Activated CD8-positive, alpha-beta T cell treated with anti-CD3 and anti-CD28 coated beads for 36 hours (primary cell): ENCODE measurements at regions not wholly inside any gene's neighbourhood (a gene's known extent, or its start where the extent isn't known, plus 50 kb on each side); places are given as distances from the start of the nearest gene placed in this dataset.

Experiments
- ATAC-seq: fragments of 200-7000 bp; cut with Tn5 transposase; one replicate; pipeline ENCODE4 v1.10.0; 2021; ENCODE audit warnings: mild to moderate bottlenecking, moderate library complexity
- CTCF ChIA-PET: fragments of 350-600 bp; sonication (Branson Sonifier 250); formaldehyde crosslinking; loops from one replicate; lab custom pipeline; 2021; ENCODE audit warnings: antibody characterized with exemption; lab: Charles Lee
- POLR2A ChIA-PET: fragments of 350-600 bp; sonication (Branson Sonifier 250); formaldehyde crosslinking; loops from one replicate; lab custom pipeline; 2021; ENCODE audit warnings: antibody characterized with exemption; lab: Charles Lee
- DNase-seq: peaks from one replicate; pipeline ENCODE4 v3.0.0-alpha.2; 2020
- H3K27ac Mint-ChIP-seq: one replicate; pipeline ENCODE4 v1.8.0; 2021; ENCODE audit warnings: mild to moderate bottlenecking, mixed read lengths
- H3K27me3 Mint-ChIP-seq: one replicate; pipeline ENCODE4 v1.8.0; 2021; ENCODE audit warnings: mixed read lengths
- H3K36me3 Mint-ChIP-seq: one replicate; pipeline ENCODE4 v1.8.0; 2021; ENCODE audit warnings: low read depth, mixed read lengths
- H3K4me1 Mint-ChIP-seq: one replicate; pipeline ENCODE4 v1.8.0; 2021; ENCODE audit warnings: low read depth, mixed read lengths
- H3K4me3 Mint-ChIP-seq: one replicate; pipeline ENCODE4 v1.8.0; 2021; ENCODE audit warnings: mild to moderate bottlenecking, moderate library complexity, mixed read lengths
- H3K9me3 Mint-ChIP-seq: one replicate; pipeline ENCODE4 v1.8.0; 2021; ENCODE audit warnings: mixed read lengths
- CTCF ChIP-seq: fragments of 200-600 bp; IDR thresholded peaks from one replicate; pipeline ENCODE4 v1.8.0; 2022; ENCODE audit warnings: antibody characterized with exemption, mild to moderate bottlenecking
- intact Hi-C: fragments of 100-400 bp; cut with micrococcal nuclease; formaldehyde crosslinking; loops from one replicate; pipeline ENCODE4 v1.10.0; 2022

- intact Hi-C loops = no loop called here
- no peak for TF ChIP-seq CTCF
- POLR2A ChIA-PET = no interaction called here
- Mint-ChIP-seq H3K27me3 (no peaks in the 10 kb centered on the region), H3K9me3 (no peaks in the 10 kb centered on the region), H3K27ac (no peak overlapping the region), H3K4me1 (no peaks in the 10 kb centered on the region), H3K4me3 (no peak overlapping the region), H3K36me3 (no peaks in the 10 kb centered on the region)
- no peak for DNase-seq
- ATAC-seq = no peak
- CTCF ChIA-PET = no interaction called here
These were observed 396.6 kb downstream of the TLR4 start for GRCh38 chr9:118100529-118101419.

GRCh38 chr9:118104363-118104762, 400.2 kb downstream of the TLR4 start:
- Mint-ChIP-seq H3K27me3 (no peaks in the 10 kb centered on the region), H3K9me3 (no peaks in the 10 kb centered on the region), H3K27ac (no peak overlapping the region), H3K4me3 (no peak overlapping the region), H3K4me1 (no peaks in the 10 kb centered on the region), H3K36me3 (no peaks in the 10 kb centered on the region)
- DNase-seq (no peak), ATAC-seq (no peak)
- intact Hi-C loops = no loop called here
- POLR2A ChIA-PET = no interaction called here
- CTCF ChIA-PET = no interaction called here
- TF ChIP-seq CTCF = no peak

- Mint-ChIP-seq H3K4me3 (no peak overlapping the region), H3K9me3 (no peaks in the 10 kb centered on the region), H3K27ac (no peak overlapping the region), H3K36me3 (no peaks in the 10 kb centered on the region), H3K27me3 (no peaks in the 10 kb centered on the region), H3K4me1 (no peaks in the 10 kb centered on the region)
- ATAC-seq (no peak), DNase-seq (no peak)
- intact Hi-C loops = no loop called here
- CTCF ChIA-PET = no interaction called here
- no peak for TF ChIP-seq CTCF
- POLR2A ChIA-PET = no interaction called here
These were observed 404.8 kb downstream of the TLR4 start for GRCh38 chr9:118108971-118109370.

- H3K27ac Mint-ChIP-seq = no peak overlapping the region
- H3K4me1 Mint-ChIP-seq = no peaks in the 10 kb centered on the region
- no peak for DNase-seq
- ATAC-seq = no peak
- TF ChIP-seq CTCF = no peak
- H3K4me3 Mint-ChIP-seq = no peak overlapping the region
- intact Hi-C loops = no loop called here
- no peaks in the 10 kb centered on the region for H3K27me3 Mint-ChIP-seq
- ChIA-PET CTCF (no interaction called here), POLR2A (interaction anchor here (0.6 kb wide), 1 partner anchor 19 kb away, joined by 3 read pairs; no protein-coding TSS in a partner anchor)
- no peaks in the 10 kb centered on the region for H3K36me3 Mint-ChIP-seq
- H3K9me3 Mint-ChIP-seq = no peaks in the 10 kb centered on the region
These were observed 405.3 kb downstream of the TLR4 start for GRCh38 chr9:118109542-118109941.

- TF ChIP-seq CTCF = no peak
- H3K27ac Mint-ChIP-seq = no peak overlapping the region
These were observed 417.2 kb downstream of the TLR4 start for GRCh38 chr9:118121361-118121760.

More at GRCh38 chr9:118121361-118121760, 417.2 kb downstream of the TLR4 start:
- Mint-ChIP-seq H3K9me3 (peaks cover 2% of the 10 kb centered on the region), H3K4me3 (no peak overlapping the region), H3K36me3 (no peaks in the 10 kb centered on the region), H3K27me3 (no peaks in the 10 kb centered on the region), H3K4me1 (no peaks in the 10 kb centered on the region)
- POLR2A ChIA-PET = interaction anchor here (0.7 kb wide), 1 partner anchor 308 kb away, joined by 3 read pairs; no protein-coding TSS in a partner anchor
- no peak for DNase-seq
- ATAC-seq = no peak
- intact Hi-C loops = no loop called here
- CTCF ChIA-PET = no interaction called here
